ENCODE measurements at regions not wholly inside any gene's neighbourhood (a gene's known extent, or its start where the extent isn't known, plus 50 kb on each side); places are given as distances from the start of the nearest gene placed in this dataset.
"Not testable (repeated sequence)": the region's sequence is repeated elsewhere in the genome, so short reads cannot be mapped to it uniquely, and the experiment has no call there.

DNA sequence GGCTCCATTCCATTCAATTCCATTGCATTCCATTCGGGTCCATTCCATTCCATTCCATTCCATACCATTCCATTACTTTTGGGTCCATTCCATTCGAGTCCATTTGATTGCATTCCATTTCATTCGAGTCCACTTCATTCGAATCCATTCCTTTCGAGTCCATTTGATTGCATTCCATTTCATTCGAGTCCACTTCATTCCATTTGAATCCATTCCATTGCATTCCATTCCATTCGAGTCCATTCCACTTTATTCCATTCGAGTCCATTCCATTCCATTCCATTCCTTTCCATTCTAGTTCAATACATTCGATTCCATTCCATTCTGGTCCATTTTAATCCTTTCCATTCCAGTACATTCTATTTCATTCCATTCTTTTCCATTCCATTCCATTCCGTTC is 334.0 kb downstream of the ZNF33B start:
- no peak for DNase-seq
- Histone ChIP-seq H3K9me3 (no peaks in the 10 kb centered on the region), H3K27ac (no peak overlapping the region), H3K36me3 (no peaks in the 10 kb centered on the region), H3K4me1 (no peaks in the 10 kb centered on the region), H3K27me3 (no peaks in the 10 kb centered on the region), H3K4me3 (replicated peaks in 1 of 3) (no peak overlapping the region)
- WGBS, 2 donors = 82 to 83% methylated on average over 10 of the region's 10 CpGs
- TF ChIP-seq CTCF (IDR thresholded peaks at IDR 0.05) = no peak
- no peak for TF ChIP-seq POLR2A (IDR thresholded peaks at IDR 0.05)
- intact Hi-C loops (cut with DNase I) = no loop called here

DNA sequence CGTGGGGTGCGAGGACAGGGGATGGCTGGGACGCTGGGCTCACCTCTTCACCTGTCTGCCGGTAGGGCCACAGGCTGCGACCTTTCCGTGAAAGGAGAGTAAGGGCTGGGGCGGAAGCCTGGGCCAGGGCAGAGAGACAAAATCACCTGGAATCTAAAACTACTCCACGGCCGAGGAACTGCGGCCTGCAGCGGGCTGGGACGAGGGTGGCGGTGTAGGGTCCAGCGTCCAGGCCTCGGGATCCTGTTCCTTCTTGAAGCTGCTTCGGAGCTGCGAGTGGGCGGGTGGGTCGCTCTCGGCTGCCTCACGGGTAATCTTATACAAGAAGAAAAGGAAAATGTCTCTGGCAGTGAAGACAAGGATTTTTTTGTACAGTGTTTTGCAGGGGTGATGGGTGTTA is 356.5 kb downstream of the ZNF33B start:
- H3K9me3 ChIP-seq; H3K36me3 ChIP-seq; H3K4me1 ChIP-seq; H3K4me3 ChIP-seq (replicated peaks in 1 of 3); intact Hi-C loops (cut with DNase I); DNase-seq; H3K27me3 ChIP-seq; H3K27ac ChIP-seq: not testable (repeated sequence)
- WGBS, 2 donors = 78 to 85% methylated on average over 21 of the region's 21 CpGs

GRCh38 chr10:42269788-42270187 is 368.6 kb downstream of the ZNF33B start:
- H3K36me3 ChIP-seq; DNase-seq; H3K9me3 ChIP-seq; H3K27ac ChIP-seq; intact Hi-C loops (cut with DNase I); H3K4me3 ChIP-seq (replicated peaks in 1 of 3); H3K27me3 ChIP-seq; H3K4me1 ChIP-seq: not testable (repeated sequence)
- WGBS, 2 donors = 20 to 29% methylated on average over 3 to 4 of the region's 4 CpGs

GRCh38 chr10:42263259-42263658 is 375.1 kb downstream of the ZNF33B start:
- H3K36me3 ChIP-seq; DNase-seq; H3K4me3 ChIP-seq (replicated peaks in 1 of 3); H3K4me1 ChIP-seq; intact Hi-C loops (cut with DNase I); H3K27ac ChIP-seq; H3K9me3 ChIP-seq; H3K27me3 ChIP-seq: not testable (repeated sequence)
- WGBS, 2 donors = 58 to 59% methylated on average over 3 to 6 of the region's 6 CpGs

DNA sequence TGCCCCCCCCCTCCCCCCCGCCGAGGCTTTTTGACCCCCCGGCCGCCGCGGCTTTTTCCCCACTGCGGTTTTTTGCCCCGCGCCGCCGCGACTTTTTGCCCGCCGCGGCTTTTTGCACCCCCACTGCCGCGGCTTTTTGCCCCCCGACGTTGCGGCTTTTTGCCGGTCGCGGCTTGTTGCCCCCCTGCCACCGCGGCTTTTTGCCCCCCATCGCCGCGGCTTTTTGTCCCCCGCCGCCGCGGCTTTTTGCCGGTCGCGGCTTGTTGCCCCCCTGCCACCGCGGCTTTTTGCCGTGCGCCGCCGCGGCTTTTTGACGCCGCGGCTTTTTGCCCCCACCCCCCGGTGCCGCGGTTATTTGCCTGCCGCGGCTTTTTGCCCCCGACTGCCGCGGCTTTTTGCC is 395.4 kb downstream of the ZNF33B start:
- H3K36me3 ChIP-seq; H3K4me3 ChIP-seq (replicated peaks in 1 of 3); H3K4me1 ChIP-seq; intact Hi-C loops (cut with DNase I); H3K27ac ChIP-seq; DNase-seq; H3K27me3 ChIP-seq; H3K9me3 ChIP-seq: not testable (repeated sequence)
- 11% methylated on average over 26 of the region's 53 CpGs; no CpG with 5 or more reads in 1 of the 2 donors for WGBS, 2 donors

DNA sequence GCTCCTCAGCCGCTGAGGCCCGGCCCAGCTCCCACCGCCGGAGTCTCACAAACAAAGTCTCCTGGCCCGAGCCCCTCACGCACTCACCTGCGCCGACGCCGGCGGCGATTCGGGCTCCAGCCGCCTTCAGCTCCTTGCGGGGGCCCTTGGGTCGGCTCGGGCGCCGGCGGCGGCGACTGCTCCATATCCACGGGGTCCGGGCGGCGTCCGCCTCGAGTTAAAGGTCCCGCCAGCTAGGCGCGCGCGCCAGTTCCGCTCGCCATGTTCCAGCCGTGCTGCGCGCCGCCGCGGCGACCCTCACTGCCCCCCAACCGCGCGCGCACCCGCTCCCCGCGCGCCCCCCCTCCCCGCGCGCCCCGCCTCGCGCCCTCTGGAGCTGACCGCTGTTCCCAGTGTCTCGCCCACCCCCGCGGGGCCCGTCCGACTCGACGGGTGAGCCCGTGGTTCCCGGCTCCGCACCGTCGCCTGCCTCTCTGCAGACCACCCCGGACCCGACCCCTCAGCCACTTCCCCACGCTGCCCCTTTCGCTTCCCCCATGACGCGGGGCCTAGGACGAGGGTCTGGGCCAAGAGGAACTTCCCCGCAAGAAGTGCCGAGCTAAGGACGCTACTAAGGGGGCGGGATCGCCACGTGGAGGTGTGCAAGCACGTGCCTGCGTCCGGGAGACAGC is 396.1 kb downstream of the ZNF33B start:
- 16 to 33% methylated on average over 14 to 28 of the region's 85 CpGs for WGBS, 2 donors

GRCh38 chr10:42236401-42236800 is 402.0 kb downstream of the ZNF33B start:
- H3K27ac ChIP-seq; H3K4me1 ChIP-seq; H3K36me3 ChIP-seq; H3K4me3 ChIP-seq (replicated peaks in 1 of 3); H3K27me3 ChIP-seq; intact Hi-C loops (cut with DNase I); DNase-seq; H3K9me3 ChIP-seq: not testable (repeated sequence)
- 92% methylated on average over 10 to 11 of the region's 13 CpGs for WGBS, 2 donors

More for the DNA sequence above, 396.1 kb downstream of the ZNF33B start:
- H3K36me3 ChIP-seq = no peaks in the 10 kb centered on the region
- no peak for TF ChIP-seq POLR2A (IDR thresholded peaks at IDR 0.05)
- no peak for TF ChIP-seq CTCF (IDR thresholded peaks at IDR 0.05)
- H3K4me1 ChIP-seq = no peaks in the 10 kb centered on the region
- no peak for DNase-seq
- H3K4me3 ChIP-seq (replicated peaks in 1 of 3) = no peak overlapping the region
- H3K27ac ChIP-seq = no peak overlapping the region
- H3K27me3 ChIP-seq = no peaks in the 10 kb centered on the region
- no peaks in the 10 kb centered on the region for H3K9me3 ChIP-seq
- intact Hi-C loops (cut with DNase I) = no loop called here

DNA sequence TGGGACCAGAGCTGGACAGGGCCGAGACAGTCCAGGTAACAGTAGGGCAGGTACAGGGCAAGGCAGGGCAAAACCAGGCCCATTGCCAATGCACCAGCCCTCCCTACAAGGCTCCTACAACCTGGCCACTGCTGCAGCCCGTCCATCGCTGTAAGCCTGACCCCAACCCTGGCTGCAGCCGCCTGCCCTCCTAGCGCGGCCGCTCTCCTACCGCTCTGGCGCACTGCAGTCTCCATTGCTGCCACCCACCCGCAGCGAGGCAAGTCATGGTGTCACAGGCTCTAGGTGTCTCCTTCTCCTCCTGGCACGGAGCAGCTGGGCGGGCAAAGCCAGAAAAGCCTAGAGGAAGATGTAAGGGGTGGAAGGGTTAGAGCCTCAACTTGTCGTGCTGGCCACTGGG is 402.6 kb downstream of the ZNF33B start:
- H3K9me3 ChIP-seq; H3K36me3 ChIP-seq; H3K4me3 ChIP-seq (replicated peaks in 1 of 3); H3K27ac ChIP-seq; DNase-seq; H3K4me1 ChIP-seq; H3K27me3 ChIP-seq; intact Hi-C loops (cut with DNase I): not testable (repeated sequence)
- 89 to 98% methylated on average over 9 to 14 of the region's 14 CpGs for WGBS, 2 donors

GRCh38 chr10:42235241-42235640 is 403.1 kb downstream of the ZNF33B start:
- 84 to 88% methylated on average over 3 of the region's 3 CpGs for WGBS, 2 donors
- H3K4me1 ChIP-seq; H3K4me3 ChIP-seq (replicated peaks in 1 of 3); H3K36me3 ChIP-seq; DNase-seq; H3K27ac ChIP-seq; intact Hi-C loops (cut with DNase I); H3K27me3 ChIP-seq; H3K9me3 ChIP-seq: not testable (repeated sequence)

DNA sequence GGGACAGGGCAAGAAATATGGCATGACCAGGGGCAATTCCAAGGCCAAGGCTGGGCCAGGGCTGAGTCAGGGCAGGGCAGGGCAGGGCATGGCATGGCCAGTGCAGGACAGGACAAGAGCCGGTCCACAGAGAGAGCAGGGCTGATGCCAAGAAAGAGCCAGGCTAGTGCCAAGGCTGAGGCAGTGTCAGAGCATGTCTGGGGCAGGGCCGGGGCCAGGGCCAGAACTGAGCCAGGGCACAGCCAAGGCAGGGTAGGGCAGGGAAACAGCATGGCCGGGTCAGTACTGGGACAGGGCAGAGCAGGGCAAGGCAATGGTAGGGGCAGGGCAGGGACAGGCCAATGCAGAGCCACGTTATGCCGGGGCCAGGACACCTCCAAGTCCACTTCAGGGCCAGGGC is 403.9 kb downstream of the ZNF33B start:
- H3K36me3 ChIP-seq; H3K27me3 ChIP-seq; DNase-seq; H3K4me1 ChIP-seq; H3K4me3 ChIP-seq (replicated peaks in 1 of 3); H3K27ac ChIP-seq; intact Hi-C loops (cut with DNase I); H3K9me3 ChIP-seq: not testable (repeated sequence)
- 55 to 66% methylated on average over 5 of the region's 5 CpGs for WGBS, 2 donors

GRCh38 chr10:42233461-42234206 is 404.7 kb downstream of the ZNF33B start:
- DNase-seq; H3K27me3 ChIP-seq; intact Hi-C loops (cut with DNase I); H3K4me1 ChIP-seq; H3K4me3 ChIP-seq (replicated peaks in 1 of 3); H3K9me3 ChIP-seq; H3K27ac ChIP-seq; H3K36me3 ChIP-seq: not testable (repeated sequence)
- 83 to 90% methylated on average over 6 of the region's 8 CpGs for WGBS, 2 donors
